GM12878 (cell line): ENCODE measurements at regions not wholly inside any gene's neighbourhood (a gene's known extent, or its start where the extent isn't known, plus 50 kb on each side); places are given as distances from the start of the nearest gene placed in this dataset.

ENCODE experiments used
- CTCF ChIP-seq, 3 experiments: IDR thresholded peaks in 2 of 3; conservative IDR thresholded peaks in 1 of 3; 2 replicates each; pipeline ENCODE4 v1.5.1; 2011; ENCODE audit warnings: low read depth in 3 of 3, low read length in 3 of 3, mild to moderate bottlenecking in 3 of 3, control low read depth in 2 of 3, moderate library complexity in 2 of 3, inconsistent platforms in 1 of 3, mixed read lengths in 1 of 3; ENCODE audit not compliant: control insufficient read depth in 2 of 3, insufficient read depth in 1 of 3; ENCODE audit errors: extremely low read depth in 1 of 3
- MAX ChIP-seq: IDR thresholded peaks from 2 replicates; pipeline ENCODE4 v1.6.1; 2012; ENCODE audit warnings: low read depth, low read length, improper control_type of control experiment
- MEF2A ChIP-seq: IDR thresholded peaks from 2 replicates; pipeline ENCODE4 v1.6.1; 2011; ENCODE audit warnings: low read depth, mild to moderate bottlenecking, low read length, moderate library complexity; ENCODE audit not compliant: insufficient read depth
- MYC ChIP-seq: IDR thresholded peaks from 2 replicates; pipeline ENCODE4 v1.6.1; 2011; ENCODE audit warnings: mild to moderate bottlenecking, low read length, moderate library complexity, inconsistent platforms; ENCODE audit not compliant: insufficient read depth, insufficient replicate concordance, insufficient read length, severe bottlenecking
- NRF1 ChIP-seq: conservative IDR thresholded peaks from 2 replicates; pipeline ENCODE4 v1.6.1; 2011; ENCODE audit warnings: mild to moderate bottlenecking, low read depth, low read length, improper control_type of control experiment
- POLR2AphosphoS5 ChIP-seq: IDR thresholded peaks from 2 replicates; pipeline ENCODE4 v1.6.1; 2011; ENCODE audit warnings: mild to moderate bottlenecking, low read length, inconsistent platforms
- SIN3A ChIP-seq: IDR thresholded peaks from 2 replicates; pipeline ENCODE4 v1.6.1; 2012; ENCODE audit warnings: low read depth, low read length, improper control_type of control experiment
- WRNIP1 ChIP-seq: IDR thresholded peaks from 2 replicates; pipeline ENCODE4 v1.6.1; 2011; ENCODE audit warnings: low read depth, low read length, improper control_type of control experiment, borderline replicate concordance
- ZBTB33 ChIP-seq: fragments of 450-650 bp; IDR thresholded peaks from 2 replicates; pipeline ENCODE4 v1.6.1; 2017; ENCODE audit warnings: mild to moderate bottlenecking
- ZSCAN29 ChIP-seq: fragments of 450-650 bp; IDR thresholded peaks from 2 replicates; pipeline ENCODE4 v1.6.1; 2017; ENCODE audit warnings: mild to moderate bottlenecking, moderate library complexity

GRCh38 chr1:101298663-101299062 is 61.8 kb downstream of the S1PR1 start:
- TF ChIP-seq MYC (no peak), NRF1 (no peak), POLR2AphosphoS5 (no peak), CTCF (IDR thresholded peaks at IDR 0.05 in 2 of 3, conservative IDR thresholded peaks at IDR 0.05 in 1 of 3; ENCODE audit: control insufficient read depth in 2 of 3, extremely low read depth in 1 of 3, insufficient read depth in 1 of 3, low read depth in 3 of 3, low read length in 3 of 3) (no peak), ZSCAN29 (no peak), SIN3A (no peak), MEF2A (no peak), MAX (no peak), WRNIP1 (no peak), ZBTB33 (no peak)
